ENCODE measurements at regions not wholly inside any gene's neighbourhood (a gene's known extent, or its start where the extent isn't known, plus 50 kb on each side); places are given as distances from the start of the nearest gene placed in this dataset.

- DNase-seq, result no peak
- H3K27ac Mint-ChIP-seq, result no peak overlapping the region
- H3K27me3 Mint-ChIP-seq (ENCODE audit: low read depth, poor library complexity), result no peaks in the 10 kb centered on the region
- TF ChIP-seq, protein P1, sequence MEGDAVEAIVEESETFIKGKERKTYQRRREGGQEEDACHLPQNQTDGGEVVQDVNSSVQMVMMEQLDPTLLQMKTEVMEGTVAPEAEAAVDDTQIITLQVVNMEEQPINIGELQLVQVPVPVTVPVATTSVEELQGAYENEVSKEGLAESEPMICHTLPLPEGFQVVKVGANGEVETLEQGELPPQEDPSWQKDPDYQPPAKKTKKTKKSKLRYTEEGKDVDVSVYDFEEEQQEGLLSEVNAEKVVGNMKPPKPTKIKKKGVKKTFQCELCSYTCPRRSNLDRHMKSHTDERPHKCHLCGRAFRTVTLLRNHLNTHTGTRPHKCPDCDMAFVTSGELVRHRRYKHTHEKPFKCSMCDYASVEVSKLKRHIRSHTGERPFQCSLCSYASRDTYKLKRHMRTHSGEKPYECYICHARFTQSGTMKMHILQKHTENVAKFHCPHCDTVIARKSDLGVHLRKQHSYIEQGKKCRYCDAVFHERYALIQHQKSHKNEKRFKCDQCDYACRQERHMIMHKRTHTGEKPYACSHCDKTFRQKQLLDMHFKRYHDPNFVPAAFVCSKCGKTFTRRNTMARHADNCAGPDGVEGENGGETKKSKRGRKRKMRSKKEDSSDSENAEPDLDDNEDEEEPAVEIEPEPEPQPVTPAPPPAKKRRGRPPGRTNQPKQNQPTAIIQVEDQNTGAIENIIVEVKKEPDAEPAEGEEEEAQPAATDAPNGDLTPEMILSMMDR (IDR thresholded peaks at IDR 0.05), result no peak
- H3K36me3 Mint-ChIP-seq (ENCODE audit: low read depth), result no peaks in the 10 kb centered on the region
- peaks cover 1% of the 10 kb centered on the region for H3K9me3 Mint-ChIP-seq
- no peak overlapping the region for H3K4me3 Mint-ChIP-seq
- no peaks in the 10 kb centered on the region for H3K4me1 Mint-ChIP-seq
Observed at GRCh38 chr7:81280531-81280930, 361.7 kb upstream of the SEMA3C start.

DNA sequence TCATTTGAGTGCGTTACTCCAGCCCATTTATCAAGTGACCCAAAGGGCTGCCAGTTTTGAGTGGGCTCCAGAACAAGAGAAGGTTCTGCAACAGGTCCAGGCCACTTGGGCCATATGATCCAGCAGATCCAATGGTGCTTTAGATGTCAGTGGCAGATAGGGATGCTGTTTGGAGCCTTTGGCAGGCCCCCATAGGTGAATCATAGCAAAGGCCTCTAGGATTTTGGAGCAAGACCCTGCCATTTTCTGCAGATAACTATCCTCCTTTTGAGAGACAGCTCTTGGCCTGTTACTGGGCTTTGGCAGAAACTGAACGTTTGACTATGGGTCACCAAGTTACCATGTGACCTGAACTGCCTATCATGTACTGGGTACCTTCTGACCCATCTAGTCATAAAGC lies 358.8 kb upstream of the SEMA3C start:
- Mint-ChIP-seq H3K36me3 (ENCODE audit: low read depth) (no peaks in the 10 kb centered on the region), H3K27me3 (ENCODE audit: low read depth, poor library complexity) (no peaks in the 10 kb centered on the region), H3K9me3 (no peaks in the 10 kb centered on the region), H3K27ac (no peak overlapping the region), H3K4me3 (no peak overlapping the region), H3K4me1 (no peaks in the 10 kb centered on the region)
- DNase-seq, result no peak
- TF ChIP-seq, protein P1 (IDR thresholded peaks at IDR 0.05), result no peak

DNA sequence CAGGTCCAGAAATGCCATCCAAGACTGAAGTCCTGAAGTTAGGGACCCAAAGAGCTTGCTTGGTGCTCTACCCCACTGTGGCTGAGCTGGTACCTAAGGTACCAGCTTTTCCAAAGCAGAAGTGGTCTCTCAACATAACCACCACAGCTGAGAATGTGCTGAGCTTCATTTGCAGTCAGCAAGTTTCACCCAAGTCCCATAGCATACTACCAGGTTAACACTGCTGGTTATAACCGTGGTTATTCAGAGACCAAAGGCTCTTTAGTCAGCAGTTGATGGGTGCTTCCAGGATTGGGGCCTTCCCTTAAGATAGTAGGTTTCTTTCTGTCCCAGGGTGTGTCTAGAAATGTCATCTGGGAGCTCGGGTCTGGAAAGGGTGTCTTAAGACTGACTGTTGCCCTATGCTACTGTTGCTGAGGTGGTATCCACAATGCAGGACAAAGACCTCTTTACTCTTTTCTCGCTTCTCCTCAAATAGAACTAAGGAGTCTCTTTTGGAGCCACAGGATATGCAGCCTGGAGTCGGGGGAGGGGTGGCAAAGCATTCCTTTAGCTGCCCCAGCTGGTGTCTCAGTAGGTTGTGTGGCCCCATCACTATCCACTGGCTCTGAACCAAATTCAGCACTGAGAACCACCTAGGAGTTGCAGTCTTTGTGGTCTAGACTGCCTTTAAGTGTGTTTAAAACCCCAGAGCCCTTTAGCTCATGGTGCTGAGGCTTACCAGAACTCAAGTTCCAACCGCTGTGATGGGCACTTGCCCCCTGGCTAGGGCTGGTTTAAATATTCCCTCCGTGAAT lies 354.9 kb upstream of the SEMA3C start:
- TF ChIP-seq, protein P1 (IDR thresholded peaks at IDR 0.05), result no peak
- no peaks in the 10 kb centered on the region for H3K36me3 Mint-ChIP-seq (ENCODE audit: low read depth)
- no peaks in the 10 kb centered on the region for H3K4me1 Mint-ChIP-seq
- no peaks in the 10 kb centered on the region for H3K9me3 Mint-ChIP-seq
- no peaks in the 10 kb centered on the region for H3K27me3 Mint-ChIP-seq (ENCODE audit: low read depth, poor library complexity)
- H3K27ac Mint-ChIP-seq, result no peak overlapping the region
- no peak for DNase-seq
- no peak overlapping the region for H3K4me3 Mint-ChIP-seq

- Mint-ChIP-seq H3K4me1 (no peaks in the 10 kb centered on the region), H3K9me3 (peaks cover 5% of the 10 kb centered on the region), H3K27ac (no peak overlapping the region), H3K27me3 (ENCODE audit: low read depth, poor library complexity) (no peaks in the 10 kb centered on the region), H3K36me3 (ENCODE audit: low read depth) (no peaks in the 10 kb centered on the region), H3K4me3 (no peak overlapping the region)
- TF ChIP-seq, protein P1 (IDR thresholded peaks at IDR 0.05), result no peak
- DNase-seq, result no peak
Observed at GRCh38 chr7:81272176-81272575, 353.3 kb upstream of the SEMA3C start.

DNA sequence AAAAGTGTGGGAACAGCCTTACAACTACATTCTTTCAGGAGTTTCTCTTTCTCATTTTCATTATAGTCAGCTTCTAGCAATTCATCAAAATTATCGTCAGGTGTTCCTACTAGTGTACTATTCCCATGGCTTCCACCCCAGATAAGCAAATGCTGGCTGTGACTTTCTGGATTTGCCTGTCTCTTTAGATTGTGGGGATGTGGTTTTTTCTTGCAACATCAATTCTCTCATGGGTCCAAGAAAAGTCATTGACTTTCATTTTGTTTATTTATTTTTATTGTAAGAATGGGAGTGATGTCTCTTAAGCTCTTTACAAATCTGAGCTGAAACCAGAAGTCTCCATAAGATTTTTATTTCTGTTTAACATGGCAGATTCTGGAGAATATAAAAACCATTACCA lies 349.7 kb upstream of the SEMA3C start:
- H3K27me3 Mint-ChIP-seq (ENCODE audit: low read depth, poor library complexity), result no peaks in the 10 kb centered on the region
- peaks cover 21% of the 10 kb centered on the region for H3K9me3 Mint-ChIP-seq
- no peak overlapping the region for H3K4me3 Mint-ChIP-seq
- no peak overlapping the region for H3K27ac Mint-ChIP-seq
- TF ChIP-seq, protein P1 (IDR thresholded peaks at IDR 0.05), result no peak
- H3K4me1 Mint-ChIP-seq, result no peaks in the 10 kb centered on the region
- H3K36me3 Mint-ChIP-seq (ENCODE audit: low read depth), result no peaks in the 10 kb centered on the region
- no peak for DNase-seq

GRCh38 chr7:81267508-81267907 lies 348.7 kb upstream of the SEMA3C start:
- TF ChIP-seq, protein P1 (IDR thresholded peaks at IDR 0.05), result no peak
- no peaks in the 10 kb centered on the region for H3K4me1 Mint-ChIP-seq
- H3K27me3 Mint-ChIP-seq (ENCODE audit: low read depth, poor library complexity), result no peaks in the 10 kb centered on the region
- no peaks in the 10 kb centered on the region for H3K36me3 Mint-ChIP-seq (ENCODE audit: low read depth)
- no peak for DNase-seq
- peaks cover 30% of the 10 kb centered on the region for H3K9me3 Mint-ChIP-seq
- H3K27ac Mint-ChIP-seq, result no peak overlapping the region
- H3K4me3 Mint-ChIP-seq, result no peak overlapping the region

Measured in nephron progenitor cell (in vitro differentiated cells).